HepG2 (cell line): ENCODE measurements at regions not wholly inside any gene's neighbourhood (a gene's known extent, or its start where the extent isn't known, plus 50 kb on each side); places are given as distances from the start of the nearest gene placed in this dataset.

Experiments used
- ATAC-seq: fragments of 200-7000 bp; cut with Tn5 transposase; 3 replicates; pipeline ENCODE4 v1.9.1; 2020; ENCODE audit warnings: mild to moderate bottlenecking, moderate library complexity
- BruUV-seq: library from RNA; stranded (reverse); fragments of 400-500 nt; replicated peaks from 2 replicates; lab custom pipeline; 2021; lab: Mats Ljungman, UMichigan
- CTCF ChIA-PET: fragments of 300-600 bp; formaldehyde crosslinking; extraction: SDS; loops from one replicate; lab custom pipeline; 2021; ENCODE audit warnings: low total read pairs, inconsistent platforms, low intra/inter-chr PET ratio; lab: Yijun Ruan, JAX
- POLR2A ChIA-PET: fragments of 350-600 bp; sonication (Branson Sonifier 250); formaldehyde crosslinking; loops from one replicate; lab custom pipeline; 2020; ENCODE audit warnings: antibody characterized with exemption, inconsistent platforms; lab: Yijun Ruan, JAX
- DNase-seq: peaks from one replicate; pipeline ENCODE4 v3.0.0-alpha.2; 2015; ENCODE audit warnings: low spot score
- FAIRE-seq: peaks from 3 replicates; lab custom pipeline; 2011; peaks lifted over from hg19 to GRCh38; lab: Jason Lieb, UNC
- H2AFZ ChIP-seq: one replicate; pipeline ENCODE4 v1.6.1; 2011; ENCODE audit warnings: low read length, inconsistent platforms
- H3K27ac ChIP-seq: fragments of 300-600 bp; 3 replicates; pipeline ENCODE4 v1.8.0; 2011; ENCODE audit warnings: mixed run types, mild to moderate bottlenecking, mixed read lengths, low read length, inconsistent platforms; ENCODE audit not compliant: insufficient read depth; ENCODE audit errors: extremely low read length
- H3K27me3 ChIP-seq, 2 experiments: fragments of 200-600 bp in 1 of 2; 2 replicates in 1 of 2; 3 replicates in 1 of 2; pipeline versions ENCODE4 v1.6.0 to v1.8.0; 2011; ENCODE audit warnings: low read length in 2 of 2, mild to moderate bottlenecking in 2 of 2, moderate library complexity in 2 of 2, inconsistent platforms in 1 of 2; ENCODE audit not compliant: insufficient read depth in 2 of 2, control insufficient read depth in 1 of 2
- H3K36me3 ChIP-seq, 2 experiments: fragments of 200-600 bp in 1 of 2; replicated peaks in 1 of 2; 2 replicates in 1 of 2; 3 replicates in 1 of 2; pipeline versions ENCODE4 v1.5.1 to v1.8.0; 2011; ENCODE audit warnings: low read length in 2 of 2, inconsistent platforms in 1 of 2; ENCODE audit not compliant: insufficient read depth in 2 of 2, control insufficient read depth in 1 of 2
- H3K4me1 ChIP-seq: 2 replicates; pipeline ENCODE4 v1.5.1; 2012; ENCODE audit warnings: low read length, inconsistent platforms; ENCODE audit not compliant: insufficient read depth
- H3K4me2 ChIP-seq: 2 replicates; pipeline ENCODE4 v1.6.0; 2011; ENCODE audit warnings: low read depth, low read length, inconsistent platforms
- H3K4me3 ChIP-seq, 3 experiments: fragments of 200-600 bp in 1 of 3; sonication (generic), shearing (Covaris generic) in 1 of 3; replicated peaks in 1 of 3; 2 replicates each; pipeline ENCODE4 v1.5.1; 2011 to 2016; ENCODE audit warnings: low read length in 3 of 3, inconsistent platforms in 2 of 3, low read depth in 2 of 3, mild to moderate bottlenecking in 2 of 3, control low read depth in 1 of 3, mixed read lengths in 1 of 3; ENCODE audit not compliant: insufficient read depth in 1 of 3
- H3K79me2 ChIP-seq: one replicate; pipeline ENCODE4 v1.6.1; 2011; ENCODE audit warnings: low read length, inconsistent platforms; ENCODE audit not compliant: insufficient read depth
- H3K9ac ChIP-seq: 2 replicates; pipeline ENCODE4 v1.6.0; 2011; ENCODE audit warnings: mild to moderate bottlenecking, low read depth, low read length, inconsistent platforms; ENCODE audit not compliant: insufficient read depth
- H3K9me3 ChIP-seq: 2 replicates; pipeline ENCODE4 v1.5.1; 2012; ENCODE audit warnings: mild to moderate bottlenecking, low read length
- H4K20me1 ChIP-seq: 2 replicates; pipeline ENCODE4 v1.6.0; 2011; ENCODE audit warnings: inconsistent platforms, mild to moderate bottlenecking, low read length, moderate library complexity; ENCODE audit not compliant: insufficient read depth
- GTF3A ChIP-seq: sonication (generic); formaldehyde crosslinking; conservative IDR thresholded peaks from 2 replicates; pipeline ENCODE4 v1.4.0; 2020; ENCODE audit warnings: mild to moderate bottlenecking, missing genetic modification reagents
- MTA1 ChIP-seq: sonication (generic); formaldehyde crosslinking; IDR thresholded peaks from 2 replicates; pipeline ENCODE4 v1.4.0; 2020; ENCODE audit warnings: missing genetic modification reagents, mild to moderate bottlenecking, borderline replicate concordance
- PCBP1 ChIP-seq: fragments of 200-400 bp; formaldehyde crosslinking; IDR thresholded peaks from 2 replicates; pipeline ENCODE4 v1.6.1; 2017; ENCODE audit warnings: mild to moderate bottlenecking, low read depth, low read length, borderline replicate concordance
- PHF21A ChIP-seq: sonication (generic); formaldehyde crosslinking; IDR thresholded peaks from 2 replicates; pipeline ENCODE4 v1.5.0; 2020; ENCODE audit warnings: mild to moderate bottlenecking, missing genetic modification reagents
- RBFOX2 ChIP-seq: fragments of 200-400 bp; formaldehyde crosslinking; IDR thresholded peaks from 2 replicates; pipeline ENCODE4 v1.6.1; 2017; ENCODE audit warnings: low read depth, mild to moderate bottlenecking, low read length
- TBX2 ChIP-seq: sonication (generic); formaldehyde crosslinking; IDR thresholded peaks from 2 replicates; pipeline ENCODE4 v1.5.0; 2020; ENCODE audit warnings: missing genetic modification reagents, mild to moderate bottlenecking, borderline replicate concordance
- TIGD3 ChIP-seq: sonication (generic); formaldehyde crosslinking; IDR thresholded peaks from 2 replicates; pipeline ENCODE4 v1.5.1; 2020; ENCODE audit warnings: mild to moderate bottlenecking, missing genetic modification reagents, borderline replicate concordance
- ZBTB38 ChIP-seq: sonication (generic); formaldehyde crosslinking; IDR thresholded peaks from 2 replicates; pipeline ENCODE4 v1.5.1; 2020; ENCODE audit warnings: mild to moderate bottlenecking, missing genetic modification reagents
- ZBTB49 ChIP-seq: sonication (generic); formaldehyde crosslinking; IDR thresholded peaks from 2 replicates; pipeline ENCODE4 v1.4.0; 2020; ENCODE audit warnings: missing genetic modification reagents, borderline replicate concordance
- ZNF234 ChIP-seq: sonication (generic); formaldehyde crosslinking; conservative IDR thresholded peaks from 2 replicates; pipeline ENCODE4 v1.5.1; 2020; ENCODE audit warnings: mild to moderate bottlenecking, missing genetic modification reagents
- ZNF329 ChIP-seq: sonication (generic); formaldehyde crosslinking; IDR thresholded peaks from 2 replicates; pipeline ENCODE4 v1.9.0; 2021; ENCODE audit warnings: low read depth, mild to moderate bottlenecking, missing genetic modification reagents
- ZNF441 ChIP-seq: sonication (generic); formaldehyde crosslinking; IDR thresholded peaks from 2 replicates; pipeline ENCODE4 v1.7.0; 2021; ENCODE audit warnings: missing genetic modification reagents, borderline replicate concordance
- ZNF562 ChIP-seq: sonication (generic); formaldehyde crosslinking; IDR thresholded peaks from 2 replicates; pipeline ENCODE4 v1.8.0; 2022; ENCODE audit warnings: missing genetic modification reagents, borderline replicate concordance
- WGBS: methylation state at CpG from one replicate; pipeline ENCODE4 v1.1.6; 2017; ENCODE audit warnings: low lambda C conversion rate; 5-methylcytosine and 5-hydroxymethylcytosine counted together
- in situ Hi-C: cut with HindIII; loops from 2 replicates; pipeline ENCODE4 v1.10.0; 2017; ENCODE audit warnings: low pct_unique_long_range_greater_than_20kb; ENCODE audit not compliant: extremely low pct_ligation_motif_present
- intact Hi-C: fragments of 100-400 bp; cut with micrococcal nuclease; formaldehyde crosslinking; loops from one replicate; pipeline ENCODE4 v1.10.0; 2022; ENCODE audit not compliant: unreplicated experiment
- TF ChIP-seq, protein P1 (sequence below): sonication (generic); formaldehyde crosslinking; conservative IDR thresholded peaks from 2 replicates; pipeline ENCODE4 v1.4.0; 2020; ENCODE audit warnings: missing genetic modification reagents
- TF ChIP-seq, protein P2 (sequence below): sonication (generic); formaldehyde crosslinking; IDR thresholded peaks from 2 replicates; pipeline ENCODE4 v1.9.0; 2021; ENCODE audit warnings: missing genetic modification reagents, borderline replicate concordance

- TF ChIP-seq ZBTB49 (CRISPR knock-in tag) = no peak
- TF ChIP-seq ZNF234 (CRISPR knock-in tag) = no peak
- TF ChIP-seq, protein P1, sequence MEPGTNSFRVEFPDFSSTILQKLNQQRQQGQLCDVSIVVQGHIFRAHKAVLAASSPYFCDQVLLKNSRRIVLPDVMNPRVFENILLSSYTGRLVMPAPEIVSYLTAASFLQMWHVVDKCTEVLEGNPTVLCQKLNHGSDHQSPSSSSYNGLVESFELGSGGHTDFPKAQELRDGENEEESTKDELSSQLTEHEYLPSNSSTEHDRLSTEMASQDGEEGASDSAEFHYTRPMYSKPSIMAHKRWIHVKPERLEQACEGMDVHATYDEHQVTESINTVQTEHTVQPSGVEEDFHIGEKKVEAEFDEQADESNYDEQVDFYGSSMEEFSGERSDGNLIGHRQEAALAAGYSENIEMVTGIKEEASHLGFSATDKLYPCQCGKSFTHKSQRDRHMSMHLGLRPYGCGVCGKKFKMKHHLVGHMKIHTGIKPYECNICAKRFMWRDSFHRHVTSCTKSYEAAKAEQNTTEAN = no peak
Measured at GRCh38 chr14:28608443-28608842, 158.1 kb upstream of the FOXG1 start (continued).

DNA sequence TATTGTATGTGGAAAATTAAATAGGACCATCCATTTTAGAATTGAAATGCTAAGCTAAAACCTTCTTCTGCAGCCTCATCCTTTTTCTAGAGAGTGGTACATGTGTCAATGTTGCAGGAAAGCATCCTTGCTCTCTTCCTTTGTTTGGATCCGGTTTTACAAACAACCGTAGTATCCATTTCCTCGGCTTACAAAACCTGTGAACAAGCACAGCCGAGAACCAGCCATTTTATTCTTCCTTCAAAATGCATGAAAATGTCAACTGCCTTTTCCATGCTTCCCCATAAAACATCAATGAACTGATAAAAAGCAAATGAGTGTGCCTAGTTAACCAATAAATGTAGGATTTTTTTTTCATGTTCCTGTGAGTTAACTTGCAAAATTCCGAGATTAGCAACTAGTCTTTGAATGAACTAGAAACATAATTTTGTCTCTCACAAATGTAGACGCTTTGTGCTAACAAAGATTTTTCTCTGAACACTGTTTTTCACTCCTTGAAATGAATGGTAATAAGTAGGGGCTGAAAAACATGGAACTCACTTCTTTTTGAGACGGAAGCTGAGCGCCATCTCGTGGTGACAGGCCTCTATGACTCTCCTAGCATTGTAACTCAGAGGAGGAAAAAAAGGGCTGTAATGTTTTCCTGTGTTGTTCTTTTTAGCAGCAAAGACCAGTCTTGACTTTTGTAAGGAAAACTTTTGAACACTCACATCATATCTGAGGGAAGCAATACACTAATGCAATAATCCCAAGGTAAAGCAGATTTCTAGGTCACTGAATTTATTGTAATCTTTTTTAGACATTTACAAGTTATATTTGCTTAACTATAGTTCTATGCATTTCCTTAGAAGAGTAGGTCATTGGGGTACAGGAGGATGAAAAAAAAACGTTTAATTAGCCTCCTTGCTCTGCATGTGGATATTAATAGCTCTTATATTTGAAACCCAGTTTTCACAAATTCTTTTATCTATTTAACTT is 157.4 kb upstream of the FOXG1 start:
- DNase-seq (peak; percentile 58), ATAC-seq (peak; percentile 95), FAIRE-seq (peak; percentile 76)
- Histone ChIP-seq H3K4me2 (no peak overlapping the region), H3K9ac (no peak overlapping the region), H3K36me3 (no peaks in the 10 kb centered on the region), H3K79me2 (no peaks in the 10 kb centered on the region), H4K20me1 (no peaks in the 10 kb centered on the region), H3K27me3 (no peaks in the 10 kb centered on the region), H2AFZ (no peak overlapping the region), H3K4me3 (no peak overlapping the region), H3K27ac (no peak overlapping the region), H3K9me3 (peaks cover 16% of the 10 kb centered on the region; the same call in 1 of the 2 replicates), H3K4me1 (no peaks in the 10 kb centered on the region)
- intact Hi-C loops (loop anchor here (1.0 kb wide), 3 partner anchors 234 to 1625 kb away; no protein-coding TSS in a partner anchor), in situ Hi-C loops (no loop called here)
- ChIA-PET POLR2A (no interaction called here), CTCF (interaction anchor here (1.4 to 2.8 kb wide), 2 partner anchors 234 to 314 kb away, joined by 9 to 14 read pairs; no protein-coding TSS in a partner anchor)
- WGBS = 28% methylated on average over 10 of the region's 10 CpGs
- no TSS peak for BruUV-seq
- TF ChIP-seq ZBTB38 (no peak), PHF21A (CRISPR knock-in tag) (no peak), PCBP1 (no peak), TIGD3 (CRISPR knock-in tag) (no peak), GTF3A (no peak), ZNF329 (CRISPR knock-in tag) (no peak), ZNF562 (CRISPR knock-in tag) (no peak), ZNF441 (CRISPR knock-in tag) (no peak), RBFOX2 (no peak), TBX2 (CRISPR knock-in tag) (no peak), MTA1 (no peak)
- TF ChIP-seq, protein P2, sequence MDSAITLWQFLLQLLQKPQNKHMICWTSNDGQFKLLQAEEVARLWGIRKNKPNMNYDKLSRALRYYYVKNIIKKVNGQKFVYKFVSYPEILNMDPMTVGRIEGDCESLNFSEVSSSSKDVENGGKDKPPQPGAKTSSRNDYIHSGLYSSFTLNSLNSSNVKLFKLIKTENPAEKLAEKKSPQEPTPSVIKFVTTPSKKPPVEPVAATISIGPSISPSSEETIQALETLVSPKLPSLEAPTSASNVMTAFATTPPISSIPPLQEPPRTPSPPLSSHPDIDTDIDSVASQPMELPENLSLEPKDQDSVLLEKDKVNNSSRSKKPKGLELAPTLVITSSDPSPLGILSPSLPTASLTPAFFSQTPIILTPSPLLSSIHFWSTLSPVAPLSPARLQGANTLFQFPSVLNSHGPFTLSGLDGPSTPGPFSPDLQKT (CRISPR knock-in tag) = no peak
